SKM-1 treated with dmso at 0.1 percent for 144 hours (cell line): ENCODE measurements at regions not wholly inside any gene's neighbourhood (a gene's known extent, or its start where the extent isn't known, plus 50 kb on each side); places are given as distances from the start of the nearest gene placed in this dataset.

Source experiments
- DNase-seq: peaks from one replicate; lab custom pipeline; 2025; ENCODE audit not compliant: unreplicated experiment; lab: John Stamatoyannopoulos, UW

GRCh38 chr6:20313051-20313450, 88.6 kb upstream of the E2F3 start:
- no peak for DNase-seq

DNA sequence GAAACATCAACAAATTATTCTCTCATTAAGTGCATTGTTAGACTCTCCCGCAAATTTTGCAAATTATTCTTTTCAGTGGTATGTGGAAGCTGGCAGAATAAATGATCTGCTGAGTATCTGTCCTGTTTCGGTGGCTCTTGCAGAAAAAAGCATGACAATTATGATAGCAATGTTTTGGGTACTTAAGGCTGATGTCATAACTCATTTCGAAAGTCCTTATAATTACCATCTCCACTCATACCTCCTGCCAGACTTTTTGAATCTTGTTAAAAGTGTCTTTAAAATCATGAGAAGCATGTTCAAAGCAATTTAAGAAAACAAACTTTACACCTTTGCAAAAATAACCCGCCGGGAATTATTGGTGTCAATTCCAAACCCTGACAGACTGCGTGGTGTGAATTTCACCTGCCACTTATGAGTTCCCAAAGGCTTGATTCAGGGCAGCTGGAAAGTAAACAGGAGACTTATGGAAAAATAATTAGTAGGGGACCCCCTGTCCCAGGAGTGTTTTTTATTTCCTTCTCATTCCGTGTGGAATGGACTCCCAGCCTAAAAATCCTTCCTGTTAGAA, 87.6 kb upstream of the E2F3 start:
- DNase-seq: no peak

GRCh38 chr6:20314866-20315845, 86.5 kb upstream of the E2F3 start:
- DNase-seq: no peak

DNA sequence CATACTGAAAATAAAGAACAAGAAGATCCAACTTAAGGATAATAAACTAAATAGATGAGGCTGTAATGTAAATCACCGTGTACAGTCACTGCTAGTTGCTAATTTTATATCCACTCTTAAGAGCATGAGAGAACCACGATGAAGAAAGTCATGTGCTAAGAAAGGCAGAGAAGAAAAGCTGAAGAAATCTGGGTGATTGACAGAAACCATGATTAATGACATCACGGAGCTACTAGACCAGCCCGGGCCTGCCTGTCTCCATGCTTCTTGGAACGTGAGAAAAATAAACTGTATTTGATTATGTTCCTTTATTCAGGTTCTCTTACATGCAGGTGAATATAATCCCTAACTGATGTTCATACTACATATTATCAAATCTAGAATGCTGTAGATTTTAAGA, 84.2 kb upstream of the E2F3 start:
- DNase-seq: no peak

- no peak for DNase-seq
Observed at GRCh38 chr6:20318851-20319387, 82.8 kb upstream of the E2F3 start.

- DNase-seq: peak; percentile 89
Observed at GRCh38 chr6:20319520-20320357, 81.9 kb upstream of the E2F3 start.

DNA sequence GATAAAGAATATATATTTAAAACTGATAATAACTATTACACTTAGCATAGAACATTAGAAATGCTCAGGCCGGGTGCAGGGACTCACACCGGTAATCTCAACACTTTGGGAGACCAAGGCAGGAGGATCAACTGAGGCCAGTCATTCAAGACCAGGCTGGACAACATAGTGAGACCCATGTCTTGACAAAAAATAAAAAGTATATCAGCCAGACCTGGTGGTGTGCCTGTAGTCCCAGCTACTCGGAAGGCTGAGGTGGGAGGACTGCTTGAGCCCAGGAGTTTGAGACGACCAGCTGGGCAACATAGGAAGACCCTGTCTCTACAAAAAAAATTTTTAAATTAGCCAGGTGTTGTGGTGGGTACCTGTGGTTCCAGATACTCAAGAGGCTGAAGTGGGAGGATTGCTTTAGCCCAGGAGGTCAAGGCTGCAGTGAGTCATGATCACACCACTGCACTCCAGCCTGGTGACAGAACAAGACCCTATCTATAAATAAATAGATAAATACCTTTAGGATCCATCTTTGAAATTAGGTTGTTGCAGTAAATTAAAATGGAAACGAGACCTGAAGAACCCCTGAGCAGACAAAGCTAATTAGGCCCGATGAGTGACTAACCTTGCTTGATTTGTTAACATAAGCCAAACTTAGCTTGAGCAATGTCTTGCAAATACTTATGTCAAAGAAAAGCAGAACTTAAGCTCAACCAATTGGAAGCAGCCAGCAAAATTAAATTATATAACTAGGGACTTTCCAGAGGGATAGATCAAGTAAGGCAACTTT, 75.8 kb upstream of the E2F3 start:
- DNase-seq: peak; percentile 57

GRCh38 chr6:20326422-20326728, 75.3 kb upstream of the E2F3 start:
- no peak for DNase-seq

DNA sequence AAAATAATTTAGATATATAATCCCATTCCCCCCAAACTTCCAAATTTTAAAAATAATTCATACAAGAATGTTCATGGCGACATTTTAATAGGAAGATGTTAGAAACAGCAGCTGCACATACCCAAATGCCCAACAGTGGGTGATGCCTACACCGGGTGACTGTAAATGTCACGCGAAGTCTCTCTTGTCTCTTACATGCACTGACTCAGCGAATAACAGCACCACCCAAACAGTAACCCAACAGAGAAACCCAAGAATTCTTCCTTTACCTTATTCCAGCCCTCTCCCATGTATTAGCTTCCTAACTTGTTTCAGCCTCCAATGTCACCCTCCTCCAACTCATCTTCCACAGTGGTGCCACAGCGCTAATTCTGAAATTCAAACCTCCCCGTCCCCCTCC, 74.5 kb upstream of the E2F3 start:
- DNase-seq: no peak

DNA sequence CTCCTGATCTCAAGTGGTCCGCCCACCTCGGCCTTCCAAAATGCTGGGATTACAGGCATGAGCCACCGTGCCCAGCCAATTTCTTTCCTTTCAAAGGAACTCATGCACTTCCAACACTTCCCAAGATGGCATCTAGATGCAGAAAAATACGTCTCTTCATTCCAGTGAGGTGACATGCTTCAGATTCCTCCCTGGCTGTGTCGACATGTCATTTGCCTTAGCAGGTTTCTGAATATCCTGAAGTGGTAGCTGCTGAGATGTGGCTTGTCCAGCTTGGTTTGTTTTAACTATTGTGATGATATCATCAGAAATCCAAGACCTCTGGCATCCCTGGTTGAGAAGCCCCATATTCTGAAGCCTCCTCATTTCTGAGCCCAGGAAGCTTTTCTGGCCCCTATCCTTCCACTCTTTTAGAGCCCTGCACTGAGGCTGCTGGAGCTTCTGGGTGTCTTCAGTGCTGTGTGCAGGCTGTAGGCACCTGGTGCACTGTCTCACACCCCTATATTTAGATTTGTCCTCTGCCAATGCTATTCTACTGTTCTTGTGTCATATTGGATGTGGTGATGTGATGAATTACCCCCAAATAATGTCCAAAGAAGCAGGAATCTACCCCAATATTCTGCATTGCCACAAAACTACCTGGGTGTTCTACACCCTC, 73.3 kb upstream of the E2F3 start:
- DNase-seq: no peak

DNA sequence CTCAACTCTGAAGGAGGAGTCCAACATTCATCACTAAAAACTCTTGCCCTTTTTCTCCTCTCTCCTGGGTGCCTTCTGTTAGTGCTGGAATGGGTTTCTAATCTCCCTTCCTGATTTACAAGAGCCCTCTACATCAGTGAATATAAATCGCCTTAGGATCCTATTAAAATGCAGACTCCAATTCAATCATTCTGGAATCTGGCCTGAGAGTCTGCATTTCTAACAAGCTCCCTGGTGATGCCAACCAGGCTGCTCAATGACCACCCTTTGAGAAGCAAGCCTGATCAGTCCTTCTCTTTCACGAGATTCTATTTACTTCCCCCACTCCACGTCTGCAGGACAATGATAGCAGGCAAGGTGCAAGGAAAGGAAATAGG, 72.8 kb upstream of the E2F3 start:
- DNase-seq: no peak

DNA sequence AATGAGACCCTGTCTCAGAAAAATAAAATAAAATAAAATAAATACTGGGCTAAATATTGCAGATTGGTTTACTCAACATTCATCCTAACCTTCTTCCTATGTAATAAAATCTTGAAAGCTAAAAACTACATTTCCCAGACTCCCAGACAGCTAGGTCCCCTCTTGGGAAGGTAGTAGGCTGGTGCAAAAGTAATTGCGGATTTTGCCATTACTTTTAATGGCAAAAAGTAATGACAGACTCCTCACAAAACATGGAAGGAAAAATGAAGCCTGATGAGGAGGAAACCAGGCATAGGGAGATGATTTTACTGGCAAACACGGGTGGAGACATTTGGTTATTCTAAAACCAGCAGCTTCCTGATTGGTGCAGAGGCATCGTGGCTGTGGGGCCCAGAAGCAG, 70.6 kb upstream of the E2F3 start:
- DNase-seq: no peak

DNA sequence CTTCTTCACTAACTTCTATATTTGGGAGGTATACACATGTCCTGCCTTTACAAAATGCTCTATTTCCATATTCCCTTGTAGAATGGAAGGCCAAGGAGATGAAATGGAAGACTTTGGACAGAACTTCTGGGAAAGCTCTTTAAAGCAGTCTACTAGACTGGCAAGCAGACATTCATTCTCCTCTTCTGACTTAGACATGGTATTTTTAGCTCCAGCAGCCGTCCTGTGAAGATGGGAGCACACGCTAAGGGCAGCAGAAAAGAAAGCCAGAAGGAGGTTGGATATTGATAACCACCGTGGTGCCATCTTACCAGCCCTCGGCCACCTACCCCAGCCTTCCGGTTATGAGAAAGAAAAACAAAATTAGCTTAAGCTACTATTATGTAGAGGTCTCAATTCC, 70.1 kb upstream of the E2F3 start:
- no peak for DNase-seq

GRCh38 chr6:20332441-20333006, 69.2 kb upstream of the E2F3 start:
- no peak for DNase-seq

DNA sequence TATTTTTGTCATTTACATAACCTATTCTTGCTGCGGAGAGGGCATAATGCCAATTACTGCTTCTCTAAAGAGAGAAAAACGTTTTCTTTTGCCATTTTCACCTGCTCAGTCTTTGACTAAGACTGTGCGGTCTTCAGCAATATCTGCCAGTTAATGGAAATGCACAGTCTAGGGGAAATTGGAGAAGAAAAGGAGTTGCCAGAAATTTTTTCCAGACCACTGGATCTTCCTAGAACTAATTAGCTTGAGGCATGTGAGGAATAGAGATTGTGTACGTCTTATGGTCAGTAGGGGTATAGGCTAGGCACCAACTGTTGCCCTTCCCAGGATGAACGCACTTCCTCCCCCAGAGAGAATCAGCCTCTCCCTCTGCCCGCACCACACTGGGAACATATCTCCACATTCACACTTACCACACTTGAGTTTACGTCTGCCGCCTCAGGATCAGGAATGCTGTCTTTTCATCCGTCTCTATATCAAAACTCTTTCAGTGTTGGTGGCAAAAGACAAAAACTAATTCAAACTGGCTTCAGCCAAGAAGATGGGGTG, 67.9 kb upstream of the E2F3 start:
- DNase-seq: no peak

DNA sequence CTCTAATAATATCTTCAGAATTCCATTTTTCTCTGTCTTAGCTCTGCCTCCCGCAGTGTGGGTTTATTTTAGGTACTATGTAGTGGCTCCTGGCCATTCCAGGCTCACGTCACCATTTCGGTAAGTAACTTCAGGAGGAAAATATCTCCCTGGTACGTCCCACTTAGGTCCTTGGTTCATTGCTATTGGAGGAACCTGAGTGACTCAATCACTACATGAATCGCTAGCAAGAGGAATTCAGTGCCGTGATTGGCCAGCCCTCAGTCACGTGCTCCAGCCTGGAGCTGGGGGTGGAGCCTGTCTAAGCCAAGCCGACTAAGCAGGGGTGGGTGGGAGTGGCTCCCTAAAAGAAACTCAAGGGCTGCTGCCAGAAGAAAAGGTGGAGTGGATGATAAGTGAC, 67.3 kb upstream of the E2F3 start:
- DNase-seq: no peak

DNA sequence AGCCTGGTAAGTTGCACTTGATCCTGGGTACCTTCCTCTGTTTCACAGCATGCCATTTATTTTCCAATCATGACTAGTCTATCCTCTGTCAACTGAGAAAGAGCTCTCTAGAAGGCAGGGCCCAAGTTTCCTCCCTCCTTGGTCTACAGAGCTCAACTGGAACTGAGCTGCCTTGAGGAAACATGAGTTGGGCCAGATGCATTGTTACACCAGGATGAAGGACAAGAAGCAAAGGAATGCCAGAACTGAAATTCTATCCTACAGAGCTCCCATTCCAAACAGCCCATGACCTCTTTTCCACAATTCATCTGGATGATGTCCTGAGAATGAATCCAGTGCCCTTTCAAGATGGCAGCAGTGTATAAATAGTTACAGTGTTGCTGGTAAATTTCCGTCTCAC, 66.7 kb upstream of the E2F3 start:
- no peak for DNase-seq

DNA sequence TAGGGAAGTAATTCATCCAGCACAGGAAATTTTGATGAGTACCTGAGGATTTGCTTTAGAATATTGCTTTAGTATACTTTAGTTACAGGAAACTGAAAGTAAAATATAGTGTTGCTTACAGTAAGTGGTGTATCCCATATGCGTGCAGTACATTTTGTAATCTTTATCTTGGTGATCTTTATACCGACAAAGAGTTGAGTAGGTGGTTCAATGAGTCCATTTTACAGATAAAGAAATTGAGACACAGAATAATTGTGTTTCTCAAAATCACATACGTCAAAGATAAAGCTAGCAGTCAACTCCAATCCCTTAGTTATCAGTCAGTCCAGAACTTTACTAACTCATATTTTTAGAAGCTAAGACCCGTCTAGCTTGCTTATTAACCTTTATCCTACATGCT, 65.8 kb upstream of the E2F3 start:
- DNase-seq: no peak

DNA sequence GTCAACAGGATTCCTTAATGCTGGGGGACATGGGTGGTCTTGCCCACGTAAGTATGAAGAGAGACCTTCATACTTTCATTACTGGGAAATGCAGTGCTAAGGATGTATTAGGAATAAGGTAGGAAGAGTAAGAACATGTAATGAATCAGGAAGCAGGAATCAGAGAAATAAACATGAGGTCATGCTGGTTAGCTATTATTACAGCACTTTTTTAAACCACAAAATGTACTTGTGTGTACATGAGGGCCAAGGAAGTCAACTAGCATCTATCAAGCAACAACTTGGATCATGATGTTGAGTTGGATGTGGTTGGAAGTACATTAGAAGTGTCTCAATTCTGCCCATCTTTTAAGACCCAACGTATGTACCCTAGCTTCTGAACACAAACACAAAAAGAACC, 63.5 kb upstream of the E2F3 start:
- no peak for DNase-seq
